Ovary (tissue), 3 donors: ENCODE measurements at regions not wholly inside any gene's neighbourhood (a gene's known extent, or its start where the extent isn't known, plus 50 kb on each side); places are given as distances from the start of the nearest gene placed in this dataset.

Experiments used
- CTCF ChIP-seq, 3 donors: fragments of 450-650 bp in 2 of 3; fragments of 200-600 bp in 1 of 3; IDR thresholded peaks; one replicate each; pipeline versions ENCODE4 v1.5.1 to v1.8.0; 2016 to 2022; ENCODE audit warnings: antibody characterized with exemption in 3 of 3, mild to moderate bottlenecking in 1 of 3
- EP300 ChIP-seq: sonication (generic); formaldehyde crosslinking; IDR thresholded peaks from one replicate; pipeline ENCODE4 v1.6.1; 2017; ENCODE audit warnings: antibody characterized with exemption
- POLR2A ChIP-seq: fragments of 450-650 bp; IDR thresholded peaks from one replicate; pipeline ENCODE4 v1.6.1; 2017; ENCODE audit warnings: antibody characterized with exemption, mild to moderate bottlenecking, moderate library complexity
- donor health status: DM: no; HTN: no; CAD: no.

GRCh38 chr2:9772999-9773902, 70.0 kb upstream of the TAF1B start:
- TF ChIP-seq CTCF (IDR thresholded peaks at IDR 0.05) = no peak
- TF ChIP-seq POLR2A = no peak
- no peak for TF ChIP-seq EP300
